ENCODE measurements at regions not wholly inside any gene's neighbourhood (a gene's known extent, or its start where the extent isn't known, plus 50 kb on each side); places are given as distances from the start of the nearest gene placed in this dataset.

DNA sequence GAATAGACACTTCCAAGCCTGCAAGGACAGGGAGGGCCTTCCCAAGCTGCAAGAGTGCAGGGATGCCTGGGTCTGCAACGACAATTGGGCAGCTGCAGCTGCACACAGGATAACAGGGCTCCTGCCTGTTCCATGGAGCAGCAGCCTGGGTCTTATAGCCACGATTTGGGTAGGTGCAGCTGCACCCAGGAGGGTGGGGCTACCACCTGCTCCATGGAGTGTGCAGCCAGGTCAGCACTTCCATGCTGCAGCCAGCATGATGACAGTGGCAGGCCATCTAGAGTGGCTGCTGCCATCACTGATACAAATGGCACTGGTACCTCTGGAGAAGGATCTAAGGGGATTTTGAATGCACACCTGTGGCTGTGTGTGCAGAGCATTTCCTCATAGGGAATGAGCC, 528.5 kb downstream of the DSC3 start:
- DNase-seq: no peak

- no peak for DNase-seq
Measured at GRCh38 chr18:30512872-30513271, 529.7 kb downstream of the DSC3 start.

DNA sequence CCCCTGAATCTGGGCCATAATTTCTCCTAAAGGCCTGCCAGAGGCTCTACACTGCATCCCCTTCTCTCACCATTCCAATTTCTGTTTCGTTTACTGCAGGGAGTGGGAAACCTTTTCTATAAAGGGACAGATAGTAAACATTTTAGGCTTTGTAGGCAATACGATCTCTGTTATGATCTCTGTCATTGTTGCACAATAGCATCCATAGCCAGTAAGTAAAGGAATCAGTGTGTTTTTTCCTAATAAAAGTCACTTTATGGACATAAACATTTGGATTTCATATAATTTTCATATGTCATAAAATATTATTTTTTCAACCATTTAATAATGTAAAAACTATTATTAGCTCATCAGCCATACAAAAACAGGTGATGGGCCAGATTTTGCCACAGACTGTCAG, 531.7 kb downstream of the DSC3 start:
- no peak for DNase-seq

DNA sequence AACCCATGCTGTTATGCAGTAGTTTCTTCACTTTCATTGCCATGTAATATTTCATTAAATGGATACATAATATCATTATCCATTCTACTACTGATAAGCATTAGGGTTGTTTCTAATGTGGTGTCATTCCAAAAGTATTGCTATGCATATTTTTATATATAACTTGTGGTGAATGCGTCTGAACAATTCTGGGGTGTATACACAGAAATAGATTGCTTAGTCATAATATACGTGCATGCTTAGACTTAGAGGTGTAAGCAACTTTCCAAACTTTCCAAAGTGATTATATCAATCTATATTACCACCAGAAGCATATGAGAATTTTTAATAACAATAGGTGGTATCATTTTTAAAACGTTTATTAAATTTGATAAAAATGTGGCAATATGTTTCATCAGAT, 540.9 kb downstream of the DSC3 start:
- no peak for DNase-seq

- DNase-seq: no peak
Measured at GRCh38 chr18:30500240-30500945, 542.1 kb downstream of the DSC3 start.

GRCh38 chr18:30499721-30500120, 542.8 kb downstream of the DSC3 start:
- no peak for DNase-seq

DNA sequence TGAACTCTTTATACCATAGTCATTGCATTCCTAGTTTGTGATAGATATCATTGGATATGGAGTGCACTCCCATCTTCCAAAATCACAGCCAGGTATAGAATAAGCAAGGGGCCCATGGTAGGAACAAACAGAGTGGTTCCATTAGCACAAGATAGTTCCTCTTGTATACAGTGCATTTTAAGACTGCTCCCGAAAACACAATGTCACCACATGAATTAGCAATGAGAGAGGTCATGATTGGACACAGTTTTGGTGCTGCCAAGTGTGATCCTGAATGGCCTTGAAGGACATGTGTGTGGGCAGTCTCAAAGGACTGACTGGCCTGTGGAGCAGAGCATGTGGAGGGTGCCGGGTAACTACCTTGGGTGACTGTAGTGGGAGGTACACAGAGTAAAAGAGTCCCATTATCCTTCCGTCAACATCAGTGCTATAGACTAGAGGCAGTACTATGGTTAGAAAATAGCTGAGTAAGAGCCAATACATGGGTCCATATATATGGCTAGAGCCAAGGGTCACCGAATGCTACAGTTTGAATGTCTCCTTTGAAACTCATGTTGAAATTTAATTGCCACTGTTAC, 549.9 kb downstream of the DSC3 start:
- no peak for DNase-seq

- DNase-seq: no peak
Measured at GRCh38 chr18:30491815-30492551, 550.6 kb downstream of the DSC3 start.

DNA sequence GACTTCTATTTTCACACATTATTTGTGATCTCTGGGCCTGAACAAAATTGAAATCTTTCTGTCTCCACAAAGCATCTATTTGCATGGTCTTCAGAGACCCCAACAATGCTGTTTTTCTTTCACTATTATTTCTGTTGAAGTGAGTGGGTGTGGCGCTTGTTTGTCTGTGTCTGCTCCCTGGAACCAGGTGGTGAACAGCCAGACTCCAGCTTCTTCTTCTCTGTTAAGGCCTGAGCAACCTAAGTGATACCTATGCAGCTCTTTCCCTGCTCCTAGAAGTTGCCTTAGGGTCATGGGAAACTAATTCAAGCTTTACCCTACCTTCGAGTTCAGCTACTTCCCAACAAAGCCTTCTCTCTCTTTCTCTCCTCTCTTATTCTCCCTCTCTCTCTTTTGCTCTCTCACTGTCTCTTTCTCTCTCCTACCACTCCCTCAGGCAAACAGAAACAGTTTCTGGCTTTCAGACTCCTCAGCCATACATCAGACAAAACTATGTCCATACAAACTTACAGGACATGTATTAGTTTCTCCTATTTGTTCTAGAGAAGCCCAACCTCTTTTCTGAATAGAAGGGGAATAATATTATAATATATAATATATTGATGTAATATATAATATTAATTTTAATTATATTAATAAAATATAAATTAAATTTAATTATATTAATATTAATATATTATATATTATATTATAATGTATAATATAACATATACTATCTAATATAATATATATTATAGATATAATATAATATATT, 552.5 kb downstream of the DSC3 start:
- DNase-seq: no peak

- DNase-seq: no peak
Measured at GRCh38 chr18:30487962-30488361, 554.6 kb downstream of the DSC3 start.

DNA sequence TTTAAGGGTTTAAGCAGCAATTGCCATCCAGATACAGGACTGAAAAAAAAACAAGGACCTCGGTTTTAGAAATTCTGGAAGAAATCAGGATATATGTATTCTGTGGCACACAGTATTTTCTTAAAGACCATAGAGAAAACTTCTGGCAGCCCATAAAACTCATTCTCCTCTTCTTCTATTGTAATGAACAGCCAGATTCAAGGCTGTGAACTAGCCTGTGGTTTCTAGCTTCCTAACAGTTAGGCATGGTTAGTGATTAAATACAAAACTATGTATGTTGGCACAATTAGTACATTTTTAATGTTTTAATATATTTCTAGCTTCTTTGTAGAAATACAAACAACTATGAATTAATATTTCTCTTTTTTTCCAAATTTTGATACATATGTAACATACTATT, 555.7 kb downstream of the DSC3 start:
- no peak for DNase-seq

GRCh38 chr18:30485078-30485477, 557.5 kb downstream of the DSC3 start:
- no peak for DNase-seq

GRCh38 chr18:30481871-30482270, 560.7 kb downstream of the DSC3 start:
- DNase-seq: no peak

GRCh38 chr18:30469091-30469490, 573.5 kb downstream of the DSC3 start:
- DNase-seq: no peak

DNA sequence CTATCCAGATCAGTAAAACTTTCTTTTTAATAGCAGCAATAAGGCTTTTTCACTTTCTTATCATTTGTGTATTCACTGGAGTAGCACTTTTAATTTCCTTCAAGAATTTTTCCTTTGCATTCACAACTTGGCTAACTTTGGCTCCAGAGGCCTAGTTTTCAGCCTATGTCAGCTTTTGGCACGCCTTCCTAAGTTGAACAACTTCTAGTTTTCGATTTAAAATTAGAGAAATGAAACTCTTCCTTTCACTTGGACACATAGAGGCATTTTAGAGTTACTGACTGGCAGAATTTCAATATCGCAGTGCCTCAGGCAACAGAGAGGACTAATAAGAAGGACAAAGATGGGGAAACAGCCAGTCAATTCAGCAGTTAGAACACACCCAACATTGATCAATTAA, 577.4 kb downstream of the DSC3 start:
- no peak for DNase-seq

GRCh38 chr18:30457156-30457555, 585.4 kb downstream of the DSC3 start:
- no peak for DNase-seq

DNA sequence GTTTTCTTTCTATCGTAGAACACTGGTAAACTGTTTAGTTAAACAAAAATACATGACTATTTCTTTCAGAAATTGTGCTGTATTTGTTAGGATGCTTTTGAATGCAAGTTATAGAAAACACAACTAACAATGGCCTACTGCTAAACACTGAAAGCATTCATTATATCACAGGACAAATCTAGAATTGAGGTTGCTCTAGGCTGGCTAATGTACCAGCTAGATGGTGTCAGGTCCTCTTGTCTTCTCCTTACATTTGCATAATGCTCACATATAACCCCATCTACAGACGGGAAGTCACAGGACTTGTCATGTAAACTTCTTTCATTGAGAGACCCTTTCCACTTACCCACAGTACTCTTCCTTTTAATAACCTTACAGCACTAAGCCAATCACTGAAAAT, 586.8 kb downstream of the DSC3 start:
- no peak for DNase-seq

DNA sequence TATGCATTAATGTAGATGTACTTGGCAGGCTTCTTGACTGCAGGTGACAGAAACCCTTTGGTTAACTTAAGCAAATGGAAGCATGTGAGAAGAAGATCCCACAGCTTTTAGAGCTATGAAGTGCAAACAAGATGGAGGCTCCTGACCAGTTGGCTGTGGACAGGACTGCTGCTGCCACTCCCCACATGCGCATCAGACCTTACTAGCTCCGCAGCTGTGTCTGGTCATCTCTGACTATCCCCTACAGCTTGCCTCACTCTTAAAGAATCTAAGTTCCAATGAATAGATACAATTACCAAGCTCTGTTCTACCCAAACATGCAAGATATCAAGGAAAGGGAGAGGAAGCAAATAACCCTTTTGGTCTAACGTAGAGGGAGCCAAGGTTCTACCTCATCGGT, 587.6 kb downstream of the DSC3 start:
- DNase-seq: no peak

DNA sequence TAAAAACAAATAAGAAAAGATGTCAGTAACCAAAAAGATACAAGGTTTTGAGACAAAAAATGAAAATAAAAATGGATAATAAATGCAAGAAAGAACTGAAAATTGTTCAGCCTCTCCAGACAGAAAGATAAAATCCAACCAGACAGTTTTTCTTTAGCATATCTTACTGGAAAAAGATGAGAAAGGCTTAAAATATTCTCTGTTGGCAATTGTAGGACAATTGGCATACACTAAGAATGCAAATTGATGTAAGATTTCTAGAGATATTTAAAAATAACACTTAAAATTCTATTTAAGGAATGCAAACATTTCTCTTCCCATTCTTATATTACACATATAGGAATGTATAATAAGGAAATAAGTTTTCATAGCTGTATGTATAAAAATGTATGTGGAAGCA, 590.6 kb downstream of the DSC3 start:
- no peak for DNase-seq

DNA sequence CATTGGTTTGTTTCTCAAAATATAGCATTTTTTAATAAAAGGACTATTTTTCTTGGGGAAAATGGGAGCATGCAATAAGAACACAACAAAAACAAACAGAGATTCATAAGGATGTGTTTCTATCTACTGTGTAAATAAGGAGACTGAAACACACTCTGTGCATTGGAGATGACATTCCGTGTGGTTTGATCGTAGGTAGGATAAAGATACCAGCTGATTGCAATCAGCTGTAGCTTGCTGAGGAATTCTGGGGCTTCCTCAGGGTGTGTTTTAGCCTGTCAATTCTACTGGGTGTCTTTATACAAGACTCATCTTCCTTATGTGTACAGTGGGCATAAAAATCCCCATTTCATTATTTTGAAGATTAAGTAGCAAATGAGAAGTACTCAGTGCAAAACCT, 591.6 kb downstream of the DSC3 start:
- DNase-seq: no peak

GRCh38 chr18:30446605-30447004, 595.9 kb downstream of the DSC3 start:
- DNase-seq: no peak

DNA sequence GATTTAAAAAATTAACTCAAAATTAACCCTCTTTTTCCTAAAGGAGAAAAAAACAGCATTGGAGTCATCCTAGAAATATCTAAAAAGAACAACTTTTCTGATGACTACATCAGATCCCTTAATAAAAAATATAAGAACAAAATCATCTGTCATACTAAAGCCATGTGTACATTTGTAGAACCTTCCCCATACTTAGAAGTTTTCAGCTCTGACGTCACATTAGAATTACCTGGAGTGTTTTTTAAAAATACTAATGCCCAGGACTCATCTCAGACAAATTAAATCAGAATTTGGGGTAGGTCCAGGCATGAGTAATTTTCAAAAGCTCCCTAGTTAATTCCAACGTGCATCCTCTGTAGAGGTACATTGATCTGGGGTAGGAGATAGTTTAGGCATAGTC, 598.0 kb downstream of the DSC3 start:
- DNase-seq: no peak

DNA sequence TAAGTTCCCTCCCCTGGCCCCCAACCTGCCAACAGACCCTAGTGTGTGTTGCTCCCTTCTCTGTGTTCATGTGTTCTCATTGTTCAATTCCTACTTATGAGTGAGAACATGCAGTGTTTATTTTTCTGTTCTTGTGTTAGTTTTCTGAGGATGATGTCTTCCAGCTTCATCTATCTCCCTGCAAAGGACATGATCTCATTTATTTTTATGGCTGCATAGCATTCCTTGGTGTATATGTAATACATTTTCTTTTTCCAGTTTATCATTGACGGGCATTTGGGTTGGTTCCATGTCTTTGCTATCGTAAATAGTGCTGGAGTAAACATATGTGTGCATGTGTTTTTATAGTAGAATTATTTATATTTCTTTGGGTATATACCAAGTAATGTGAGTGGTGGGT, 602.2 kb downstream of the DSC3 start:
- DNase-seq: no peak

- no peak for DNase-seq
Measured at GRCh38 chr18:30439174-30439573, 603.4 kb downstream of the DSC3 start.
